Smooth muscle cell (in vitro differentiated cells): ENCODE measurements at regions not wholly inside any gene's neighbourhood (a gene's known extent, or its start where the extent isn't known, plus 50 kb on each side); places are given as distances from the start of the nearest gene placed in this dataset.

ENCODE experiments used
- DNase-seq: peaks from one replicate; lab custom pipeline; 2025; ENCODE audit not compliant: unreplicated experiment; lab: John Stamatoyannopoulos, UW
- H2AFZ ChIP-seq: fragments of 200-600 bp; sonication (generic); 2 replicates; pipeline ENCODE4 v1.6.0; 2016; ENCODE audit warnings: antibody characterized with exemption, low read depth, mild to moderate bottlenecking
- H3F3A ChIP-seq: fragments of 200-600 bp; sonication (generic); 2 replicates; pipeline ENCODE4 v1.6.0; 2017; ENCODE audit warnings: antibody characterized with exemption, low read depth
- H3K27ac ChIP-seq: fragments of 200-600 bp; sonication (generic); 2 replicates; pipeline ENCODE4 v1.5.1; 2016; ENCODE audit warnings: low read depth, mild to moderate bottlenecking
- H3K27me3 ChIP-seq: fragments of 200-600 bp; sonication (generic); 2 replicates; pipeline ENCODE4 v1.6.1; 2016; ENCODE audit warnings: low read depth, mild to moderate bottlenecking
- H3K36me3 ChIP-seq: fragments of 200-600 bp; sonication (generic); 2 replicates; pipeline ENCODE4 v1.5.1; 2016; ENCODE audit warnings: low read depth
- H3K4me1 ChIP-seq: fragments of 200-600 bp; sonication (generic); 2 replicates; pipeline ENCODE4 v1.5.1; 2016; ENCODE audit warnings: low read depth
- H3K4me2 ChIP-seq: fragments of 200-600 bp; sonication (generic); 2 replicates; pipeline ENCODE4 v1.6.0; 2016; ENCODE audit warnings: mild to moderate bottlenecking
- H3K4me3 ChIP-seq: fragments of 200-600 bp; sonication (generic); 2 replicates; pipeline ENCODE4 v1.5.1; 2016; ENCODE audit warnings: mild to moderate bottlenecking
- H3K79me2 ChIP-seq: fragments of 200-600 bp; sonication (generic); 2 replicates; pipeline ENCODE4 v1.6.0; 2016; ENCODE audit warnings: low read depth, mild to moderate bottlenecking
- H3K9ac ChIP-seq: fragments of 200-600 bp; sonication (generic); 2 replicates; pipeline ENCODE4 v1.6.0; 2016; ENCODE audit warnings: low read depth
- H3K9me3 ChIP-seq: fragments of 200-600 bp; sonication (generic); replicated peaks from 2 replicates; pipeline ENCODE4 v1.5.1; 2016; ENCODE audit warnings: low read depth
- H4K20me1 ChIP-seq: fragments of 200-600 bp; sonication (generic); 2 replicates; pipeline ENCODE4 v1.6.0; 2016; ENCODE audit warnings: low read depth
- CTCF ChIP-seq: fragments of 200-600 bp; sonication (generic); IDR thresholded peaks from 2 replicates; pipeline ENCODE4 v1.5.1; 2017; ENCODE audit warnings: borderline replicate concordance, mild to moderate bottlenecking, antibody characterized with exemption; ENCODE audit not compliant: insufficient read depth, poor library complexity, severe bottlenecking
- WGBS: methylation state at CpG from one replicate; pipeline ENCODE4 v1.1.7; 2016; ENCODE audit warnings: low lambda C conversion rate; 5-methylcytosine and 5-hydroxymethylcytosine counted together

- 98% methylated on average over 3 of the region's 3 CpGs for WGBS
- Histone ChIP-seq H3K27me3 (no peaks in the 10 kb centered on the region), H3K79me2 (no peaks in the 10 kb centered on the region), H4K20me1 (no peaks in the 10 kb centered on the region), H3F3A (no peaks in the 10 kb centered on the region), H3K27ac (no peak overlapping the region), H3K4me2 (no peak overlapping the region), H3K4me1 (no peaks in the 10 kb centered on the region), H3K9me3 (no peaks in the 10 kb centered on the region), H2AFZ (no peak overlapping the region), H3K4me3 (no peak overlapping the region), H3K36me3 (no peaks in the 10 kb centered on the region), H3K9ac (no peak overlapping the region)
- TF ChIP-seq CTCF = no peak
- DNase-seq = no peak
Observed at GRCh38 chr4:12957108-12957507, 527.0 kb downstream of the RAB28 start.

GRCh38 chr4:12956026-12956425, 528.1 kb downstream of the RAB28 start:
- H3K36me3 ChIP-seq = no peaks in the 10 kb centered on the region
- WGBS = 77% methylated on average over 2 of the region's 2 CpGs
- no peaks in the 10 kb centered on the region for H4K20me1 ChIP-seq
- no peaks in the 10 kb centered on the region for H3K79me2 ChIP-seq
- H3K4me1 ChIP-seq = no peaks in the 10 kb centered on the region
- no peak overlapping the region for H3K9ac ChIP-seq
- TF ChIP-seq CTCF = no peak
- H3K4me2 ChIP-seq = no peak overlapping the region
- H3K27me3 ChIP-seq = no peaks in the 10 kb centered on the region
- H3K9me3 ChIP-seq = no peaks in the 10 kb centered on the region
- no peaks in the 10 kb centered on the region for H3F3A ChIP-seq
- H2AFZ ChIP-seq = no peak overlapping the region
- DNase-seq = no peak
- no peak overlapping the region for H3K27ac ChIP-seq
- no peak overlapping the region for H3K4me3 ChIP-seq

- H3K4me2 ChIP-seq = no peak overlapping the region
- TF ChIP-seq CTCF = no peak
Observed at GRCh38 chr4:12949719-12950490, 534.2 kb downstream of the RAB28 start.

GRCh38 chr4:12943069-12943468, 541.1 kb downstream of the RAB28 start:
- H2AFZ ChIP-seq = no peak overlapping the region
- H3K4me1 ChIP-seq = no peaks in the 10 kb centered on the region
- no peaks in the 10 kb centered on the region for H4K20me1 ChIP-seq
- H3K9me3 ChIP-seq = no peaks in the 10 kb centered on the region
- H3K27ac ChIP-seq = no peak overlapping the region
- no peak for TF ChIP-seq CTCF
- 97% methylated on average over 4 of the region's 4 CpGs for WGBS
- no peak overlapping the region for H3K4me2 ChIP-seq
- no peak overlapping the region for H3K9ac ChIP-seq
- H3K4me3 ChIP-seq = no peak overlapping the region
- H3F3A ChIP-seq = no peaks in the 10 kb centered on the region
- no peaks in the 10 kb centered on the region for H3K27me3 ChIP-seq
- no peaks in the 10 kb centered on the region for H3K79me2 ChIP-seq
- no peak for DNase-seq
- H3K36me3 ChIP-seq = no peaks in the 10 kb centered on the region

More at GRCh38 chr4:12949719-12950490, 534.2 kb downstream of the RAB28 start:
- H3K27me3 ChIP-seq = no peaks in the 10 kb centered on the region
- DNase-seq = no peak
- no peaks in the 10 kb centered on the region for H3K9me3 ChIP-seq
- H2AFZ ChIP-seq = no peak overlapping the region
- no peaks in the 10 kb centered on the region for H4K20me1 ChIP-seq
- H3K4me3 ChIP-seq = no peak overlapping the region
- no peaks in the 10 kb centered on the region for H3K79me2 ChIP-seq
- H3K9ac ChIP-seq = no peak overlapping the region
- 86% methylated on average over 3 of the region's 3 CpGs for WGBS
- H3K4me1 ChIP-seq = no peaks in the 10 kb centered on the region
- no peak overlapping the region for H3K27ac ChIP-seq
- no peaks in the 10 kb centered on the region for H3F3A ChIP-seq
- no peaks in the 10 kb centered on the region for H3K36me3 ChIP-seq
